ENCODE measurements at regions not wholly inside any gene's neighbourhood (a gene's known extent, or its start where the extent isn't known, plus 50 kb on each side); places are given as distances from the start of the nearest gene placed in this dataset.

GRCh38 chr12:46892034-46892705 lies 66.4 kb upstream of the SLC38A4 start:
- TF ChIP-seq POLR2A (IDR thresholded peaks at IDR 0.05; ENCODE audit: low read depth) (no peak), POLR2AphosphoS5 (IDR thresholded peaks at IDR 0.05) (no peak)

Data from esophagus muscularis mucosa (tissue), 2 donors.